MM.1S (cell line): ENCODE measurements at regions not wholly inside any gene's neighbourhood (a gene's known extent, or its start where the extent isn't known, plus 50 kb on each side); places are given as distances from the start of the nearest gene placed in this dataset.

Experiments used
- CTCF ChIP-seq: fragments of 300-600 bp; sonication (generic); IDR thresholded peaks from 2 replicates; pipeline ENCODE4 v1.5.1; 2016; ENCODE audit warnings: antibody characterized with exemption, low read length, mixed read lengths
- EZH2 ChIP-seq: fragments of 300-600 bp; sonication (generic); optimal IDR thresholded peaks from 2 replicates; pipeline ENCODE3; 2017; ENCODE audit warnings: low read depth, mild to moderate bottlenecking, antibody characterized with exemption, low read length, mixed read lengths
- EZH2phosphoT487 ChIP-seq: fragments of 300-600 bp; sonication (generic); IDR thresholded peaks from 2 replicates; pipeline ENCODE4 v1.6.1; 2018; ENCODE audit warnings: antibody characterized with exemption, low read length

GRCh38 chr7:118872568-118872967 is 648.1 kb downstream of the ANKRD7 start:
- TF ChIP-seq CTCF = no peak
- TF ChIP-seq EZH2phosphoT487 = no peak
- TF ChIP-seq EZH2 = no peak
